GM13977 (cell line): ENCODE measurements at regions not wholly inside any gene's neighbourhood (a gene's known extent, or its start where the extent isn't known, plus 50 kb on each side); places are given as distances from the start of the nearest gene placed in this dataset.

Experiments
- DNase-seq: peaks from one replicate; pipeline ENCODE4 v3.0.0; 2012; ENCODE audit warnings: low spot score
- in situ Hi-C: fragments of 300-500 bp; cut with MboI; formaldehyde crosslinking; loops from one replicate; pipeline ENCODE4 v1.12.0; 2022; ENCODE audit warnings: low sequenced_read_pairs, low pct_unique_long_range_greater_than_20kb, mixed read lengths, inconsistent platforms; ENCODE audit not compliant: unreplicated experiment
- TF ChIP-seq, protein P1 (sequence below): IDR thresholded peaks from 2 replicates; pipeline ENCODE4 v1.5.1; 2012; ENCODE audit warnings: mild to moderate bottlenecking, control low read depth; ENCODE audit not compliant: insufficient read depth; ENCODE audit errors: extremely low read depth, missing control alignments

DNA sequence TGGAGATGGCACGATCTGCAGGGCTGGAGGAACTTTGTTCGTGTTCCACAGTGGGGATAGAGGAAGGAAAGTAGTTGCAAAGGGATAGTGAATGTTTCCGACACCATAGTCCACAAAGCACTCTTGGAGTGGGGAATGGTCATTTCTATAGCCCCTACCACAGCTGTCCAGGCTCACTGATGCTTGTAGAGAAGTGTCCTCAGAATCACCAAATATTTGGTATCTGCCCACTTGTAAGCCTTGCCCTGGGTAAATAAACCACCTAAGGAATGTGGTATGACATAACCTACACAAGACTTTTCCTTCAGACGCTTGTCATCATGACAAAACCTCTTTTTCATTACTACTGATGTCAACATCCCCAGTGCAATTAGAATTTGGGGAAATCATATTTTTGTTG, 686.5 kb upstream of the ARGLU1 start:
- TF ChIP-seq, protein P1, sequence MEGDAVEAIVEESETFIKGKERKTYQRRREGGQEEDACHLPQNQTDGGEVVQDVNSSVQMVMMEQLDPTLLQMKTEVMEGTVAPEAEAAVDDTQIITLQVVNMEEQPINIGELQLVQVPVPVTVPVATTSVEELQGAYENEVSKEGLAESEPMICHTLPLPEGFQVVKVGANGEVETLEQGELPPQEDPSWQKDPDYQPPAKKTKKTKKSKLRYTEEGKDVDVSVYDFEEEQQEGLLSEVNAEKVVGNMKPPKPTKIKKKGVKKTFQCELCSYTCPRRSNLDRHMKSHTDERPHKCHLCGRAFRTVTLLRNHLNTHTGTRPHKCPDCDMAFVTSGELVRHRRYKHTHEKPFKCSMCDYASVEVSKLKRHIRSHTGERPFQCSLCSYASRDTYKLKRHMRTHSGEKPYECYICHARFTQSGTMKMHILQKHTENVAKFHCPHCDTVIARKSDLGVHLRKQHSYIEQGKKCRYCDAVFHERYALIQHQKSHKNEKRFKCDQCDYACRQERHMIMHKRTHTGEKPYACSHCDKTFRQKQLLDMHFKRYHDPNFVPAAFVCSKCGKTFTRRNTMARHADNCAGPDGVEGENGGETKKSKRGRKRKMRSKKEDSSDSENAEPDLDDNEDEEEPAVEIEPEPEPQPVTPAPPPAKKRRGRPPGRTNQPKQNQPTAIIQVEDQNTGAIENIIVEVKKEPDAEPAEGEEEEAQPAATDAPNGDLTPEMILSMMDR, result no peak
- DNase-seq, result no peak
- in situ Hi-C loops, result no loop called here

DNA sequence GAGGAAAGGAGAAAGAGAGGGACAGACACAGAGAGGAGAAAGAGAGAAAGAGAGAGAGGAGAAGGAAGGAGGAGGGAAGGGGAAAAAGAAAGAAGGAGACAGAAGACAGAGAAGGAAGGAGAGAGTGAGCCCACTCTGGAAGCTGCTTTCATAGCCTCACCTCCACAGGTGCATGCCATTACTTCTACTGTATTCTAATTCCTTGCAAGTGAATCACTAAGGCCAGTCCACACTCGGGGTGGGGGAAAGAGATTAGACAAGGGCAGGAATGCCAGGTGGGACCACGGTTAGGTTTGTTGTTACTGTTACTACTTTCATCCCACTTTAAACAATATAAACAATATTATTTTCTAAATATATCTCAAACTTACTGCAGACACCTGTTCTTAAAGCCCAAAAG, 684.5 kb upstream of the ARGLU1 start:
- TF ChIP-seq, protein P1, result no peak
- in situ Hi-C loops, result no loop called here
- no peak for DNase-seq

DNA sequence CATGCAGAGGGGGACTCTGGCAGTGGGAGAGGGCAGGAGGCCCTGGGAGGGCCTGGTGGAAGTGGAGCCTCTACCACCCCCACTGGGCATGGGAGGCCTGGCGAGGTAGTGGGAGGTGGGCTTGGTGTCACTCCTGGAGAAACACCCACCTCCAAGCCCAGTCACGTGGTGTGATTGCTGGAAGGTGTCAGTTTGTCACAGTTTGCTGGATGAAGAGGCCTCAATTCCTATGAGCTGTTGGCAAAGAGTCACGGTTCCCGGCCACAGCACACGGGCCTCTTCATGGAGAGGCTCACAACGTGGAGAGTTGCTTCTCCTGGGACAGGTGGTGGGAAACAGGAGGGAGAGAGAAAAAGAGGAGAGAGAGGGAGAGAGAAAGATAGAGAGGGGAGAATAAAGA, 684.1 kb upstream of the ARGLU1 start:
- in situ Hi-C loops, result no loop called here
- no peak for DNase-seq
- TF ChIP-seq, protein P1, result no peak

DNA sequence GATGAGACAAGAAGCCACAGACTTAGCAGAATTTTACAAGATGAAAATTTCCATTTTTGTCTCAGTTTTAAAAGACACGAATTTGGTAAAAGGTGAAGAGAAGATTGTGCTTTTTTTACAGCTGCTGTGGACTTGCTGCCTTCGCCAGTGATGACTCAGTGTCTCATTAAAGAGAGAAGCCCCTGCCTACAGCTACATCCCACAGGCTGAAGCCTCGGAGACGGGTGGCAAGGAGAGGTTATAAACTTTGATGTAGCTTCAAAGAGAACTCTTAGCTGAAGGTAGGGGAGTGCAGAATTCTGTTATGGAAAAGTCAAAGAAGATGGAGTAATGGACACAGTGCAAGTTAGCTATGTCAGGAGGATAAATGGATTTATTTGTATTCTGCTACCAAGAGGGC, 683.4 kb upstream of the ARGLU1 start:
- TF ChIP-seq, protein P1, result no peak
- DNase-seq, result no peak
- in situ Hi-C loops, result no loop called here

DNA sequence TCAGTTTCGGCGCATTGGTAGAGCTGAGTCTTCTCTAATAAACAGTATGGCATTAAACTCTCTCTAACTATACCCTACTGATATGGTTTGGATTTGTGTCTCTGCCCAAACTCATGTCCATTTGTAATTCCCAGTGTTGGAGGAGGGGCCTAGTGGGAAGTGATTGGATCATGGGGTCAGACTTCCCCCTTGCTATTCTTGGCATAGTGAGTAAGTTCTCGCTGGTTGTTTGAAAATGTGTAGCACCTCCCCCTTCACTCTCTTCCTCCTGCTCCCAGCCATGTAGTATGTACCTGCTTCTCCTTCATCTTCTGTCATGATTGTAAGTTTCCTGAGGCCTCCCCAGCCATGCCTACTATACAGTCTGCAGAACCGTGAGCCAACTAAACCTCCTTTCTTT, 682.7 kb upstream of the ARGLU1 start:
- DNase-seq, result no peak
- TF ChIP-seq, protein P1, result no peak
- in situ Hi-C loops, result no loop called here

DNA sequence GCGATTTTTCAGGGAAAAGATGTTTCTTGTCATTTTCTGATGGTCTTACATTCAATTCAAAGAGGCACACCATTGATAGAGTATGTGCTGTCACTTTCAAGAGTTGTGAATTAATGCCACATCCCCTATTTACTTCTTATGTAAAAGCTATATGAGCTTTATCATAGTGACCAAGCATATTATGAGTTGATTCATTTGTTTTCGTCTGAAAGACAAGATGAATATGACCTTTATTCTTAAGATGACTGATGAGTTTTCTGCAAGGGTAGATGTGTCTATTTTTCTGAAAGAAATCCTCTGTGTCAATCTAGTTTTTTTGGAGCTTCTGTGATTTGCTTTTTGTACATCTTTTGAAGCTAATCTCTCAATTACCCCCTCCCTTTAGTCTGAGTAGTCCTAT, 676.3 kb upstream of the ARGLU1 start:
- in situ Hi-C loops, result no loop called here
- TF ChIP-seq, protein P1, result no peak
- DNase-seq, result no peak

DNA sequence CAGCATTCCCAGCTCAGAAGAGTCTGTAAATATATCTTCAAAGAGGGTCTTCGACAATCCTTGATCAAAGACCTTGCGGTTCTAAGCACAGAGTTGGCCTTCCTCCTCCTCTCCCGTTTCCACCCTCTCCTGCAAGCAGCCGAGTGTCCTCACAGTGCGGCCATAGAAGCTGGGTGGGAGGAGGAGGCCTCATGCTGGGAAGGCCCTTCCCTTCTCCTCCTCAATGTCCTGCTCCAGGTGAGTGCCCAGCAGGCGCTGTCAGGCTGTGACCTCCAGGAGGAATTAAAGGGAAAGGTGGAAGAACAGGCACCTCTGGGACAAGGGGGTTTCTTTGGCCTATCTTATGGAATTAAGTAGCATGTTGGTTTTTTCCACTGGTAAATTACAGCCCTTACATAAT, 674.2 kb upstream of the ARGLU1 start:
- TF ChIP-seq, protein P1, result no peak
- in situ Hi-C loops, result no loop called here
- no peak for DNase-seq
